ENCODE measurements at regions not wholly inside any gene's neighbourhood (a gene's known extent, or its start where the extent isn't known, plus 50 kb on each side); places are given as distances from the start of the nearest gene placed in this dataset.
"Not testable (repeated sequence)": the region's sequence is repeated elsewhere in the genome, so short reads cannot be mapped to it uniquely, and the experiment has no call there.

DNA sequence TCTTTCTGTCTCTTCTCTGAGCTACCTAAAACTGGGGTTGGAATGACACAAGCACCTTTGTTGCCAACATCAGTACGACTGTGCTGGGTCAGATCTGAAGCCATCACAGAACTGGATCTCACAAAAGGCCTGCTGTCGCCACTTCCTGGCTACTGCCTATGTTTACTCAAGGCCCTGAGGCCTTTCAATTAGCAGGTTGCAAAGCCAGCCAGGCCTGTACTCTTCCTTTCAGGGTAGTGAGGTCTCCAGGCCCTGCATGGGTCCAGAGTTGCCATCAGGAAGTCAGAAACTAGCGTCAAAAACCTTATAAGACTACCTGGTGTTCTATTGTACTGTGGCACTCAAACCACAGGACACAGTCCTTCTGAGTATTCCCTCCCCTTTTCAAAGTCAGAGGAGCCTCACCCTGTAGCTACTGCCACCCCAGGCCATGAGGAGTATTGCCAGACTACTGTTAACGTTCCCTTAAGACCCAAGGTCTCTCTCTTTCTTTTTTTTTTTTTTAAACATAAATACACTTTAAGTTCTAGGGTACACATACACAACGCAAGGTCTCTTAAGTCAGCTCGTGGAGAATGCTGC is 937.4 kb upstream of the GJE1 start:
- intact Hi-C loops (cut with micrococcal nuclease) = no loop called here
- TF ChIP-seq, protein P1, sequence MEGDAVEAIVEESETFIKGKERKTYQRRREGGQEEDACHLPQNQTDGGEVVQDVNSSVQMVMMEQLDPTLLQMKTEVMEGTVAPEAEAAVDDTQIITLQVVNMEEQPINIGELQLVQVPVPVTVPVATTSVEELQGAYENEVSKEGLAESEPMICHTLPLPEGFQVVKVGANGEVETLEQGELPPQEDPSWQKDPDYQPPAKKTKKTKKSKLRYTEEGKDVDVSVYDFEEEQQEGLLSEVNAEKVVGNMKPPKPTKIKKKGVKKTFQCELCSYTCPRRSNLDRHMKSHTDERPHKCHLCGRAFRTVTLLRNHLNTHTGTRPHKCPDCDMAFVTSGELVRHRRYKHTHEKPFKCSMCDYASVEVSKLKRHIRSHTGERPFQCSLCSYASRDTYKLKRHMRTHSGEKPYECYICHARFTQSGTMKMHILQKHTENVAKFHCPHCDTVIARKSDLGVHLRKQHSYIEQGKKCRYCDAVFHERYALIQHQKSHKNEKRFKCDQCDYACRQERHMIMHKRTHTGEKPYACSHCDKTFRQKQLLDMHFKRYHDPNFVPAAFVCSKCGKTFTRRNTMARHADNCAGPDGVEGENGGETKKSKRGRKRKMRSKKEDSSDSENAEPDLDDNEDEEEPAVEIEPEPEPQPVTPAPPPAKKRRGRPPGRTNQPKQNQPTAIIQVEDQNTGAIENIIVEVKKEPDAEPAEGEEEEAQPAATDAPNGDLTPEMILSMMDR (IDR thresholded peaks at IDR 0.05; ENCODE audit: borderline replicate concordance) = no peak
- H3K27me3 ChIP-seq (ENCODE audit: low read depth) = no peaks in the 10 kb centered on the region
- peaks cover 46% of the 10 kb centered on the region for H3K9me3 ChIP-seq (replicated peaks)
- no peak overlapping the region for H3K4me3 ChIP-seq
- H3K4me1 ChIP-seq = no peaks in the 10 kb centered on the region
- DNase-seq = no peak
- H3K36me3 ChIP-seq = no peaks in the 10 kb centered on the region
- H3K27ac ChIP-seq (replicated peaks) = no peak overlapping the region

DNA sequence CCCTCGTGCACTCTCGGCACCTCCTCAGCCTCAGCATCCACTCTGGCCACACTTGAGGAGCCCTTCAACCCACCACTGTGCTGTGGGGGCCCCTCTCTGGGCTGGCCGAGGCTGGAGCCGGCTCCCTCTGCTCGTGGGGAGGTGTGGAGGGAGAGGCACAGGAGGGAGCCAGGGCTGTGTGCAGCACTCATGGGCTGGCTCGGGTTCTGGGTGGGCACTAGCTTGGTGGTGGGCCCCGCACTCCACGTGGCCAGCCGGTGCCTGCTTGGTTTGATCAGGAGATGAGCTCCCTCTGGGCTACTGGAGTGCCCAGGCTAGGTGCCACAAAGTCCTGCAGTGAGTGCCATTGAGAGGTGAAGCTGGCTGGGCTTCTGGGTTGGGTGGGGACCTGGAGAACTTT is 949.4 kb upstream of the GJE1 start:
- H3K4me1 ChIP-seq = no peaks in the 10 kb centered on the region
- H3K36me3 ChIP-seq = no peaks in the 10 kb centered on the region
- TF ChIP-seq, protein P1 (IDR thresholded peaks at IDR 0.05; ENCODE audit: borderline replicate concordance) = no peak
- DNase-seq = no peak
- H3K27ac ChIP-seq (replicated peaks) = no peak overlapping the region
- no peak overlapping the region for H3K4me3 ChIP-seq
- intact Hi-C loops (cut with micrococcal nuclease) = no loop called here
- peaks cover 35% of the 10 kb centered on the region for H3K9me3 ChIP-seq (replicated peaks)
- H3K27me3 ChIP-seq (ENCODE audit: low read depth) = no peaks in the 10 kb centered on the region

DNA sequence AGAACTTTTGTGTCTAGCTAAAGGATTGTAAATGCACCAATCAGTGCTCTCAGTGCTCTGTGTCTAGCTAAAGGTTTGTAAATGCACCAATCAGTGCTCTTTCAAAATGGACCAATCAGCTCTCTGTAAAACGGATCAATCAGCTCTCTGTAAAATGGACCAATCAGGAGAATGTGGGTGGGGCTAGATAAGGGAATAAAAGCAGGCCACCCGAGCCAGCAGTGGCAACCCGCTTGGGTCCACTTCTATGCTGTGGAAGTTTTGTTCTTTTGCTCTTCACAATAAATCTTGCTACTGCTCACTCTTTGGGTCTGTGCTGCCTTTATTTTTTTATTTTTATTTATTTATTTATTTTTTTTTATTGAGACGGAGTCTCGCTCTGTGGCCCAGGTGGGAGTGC is 957.3 kb upstream of the GJE1 start:
- H3K27ac ChIP-seq (replicated peaks); H3K4me1 ChIP-seq; H3K36me3 ChIP-seq; H3K4me3 ChIP-seq; H3K27me3 ChIP-seq (ENCODE audit: low read depth); intact Hi-C loops (cut with micrococcal nuclease); DNase-seq: not testable (repeated sequence)
- peaks cover 21% of the 10 kb centered on the region for H3K9me3 ChIP-seq (replicated peaks)

DNA sequence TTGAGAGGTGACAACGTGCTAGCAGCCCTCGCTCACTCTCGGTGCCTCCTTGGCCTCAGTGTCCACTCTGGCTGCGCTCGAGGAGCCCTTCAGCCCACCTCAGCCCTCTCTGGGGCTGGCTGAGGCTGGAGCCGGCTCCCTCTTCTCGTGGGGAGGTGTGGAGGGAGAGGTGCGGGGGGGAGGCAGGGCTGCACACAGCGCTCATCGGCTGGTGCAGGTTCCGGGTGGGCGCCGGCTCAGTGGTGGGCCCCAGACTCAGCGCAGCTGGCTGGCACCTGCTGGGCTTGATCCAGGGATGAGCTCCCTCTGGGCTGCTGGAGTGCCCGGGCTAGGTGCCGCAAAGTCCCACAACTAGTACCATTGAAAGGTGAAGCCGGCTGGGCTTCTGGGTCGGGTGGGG is 957.8 kb upstream of the GJE1 start:
- TF ChIP-seq, protein P1 (IDR thresholded peaks at IDR 0.05; ENCODE audit: borderline replicate concordance) = no peak
- Histone ChIP-seq H3K9me3 (replicated peaks) (peaks cover 21% of the 10 kb centered on the region), H3K27ac (replicated peaks) (no peak overlapping the region), H3K4me1 (no peaks in the 10 kb centered on the region), H3K36me3 (no peaks in the 10 kb centered on the region), H3K27me3 (ENCODE audit: low read depth) (no peaks in the 10 kb centered on the region), H3K4me3 (no peak overlapping the region)
- no peak for DNase-seq
- intact Hi-C loops (cut with micrococcal nuclease) = no loop called here

DNA sequence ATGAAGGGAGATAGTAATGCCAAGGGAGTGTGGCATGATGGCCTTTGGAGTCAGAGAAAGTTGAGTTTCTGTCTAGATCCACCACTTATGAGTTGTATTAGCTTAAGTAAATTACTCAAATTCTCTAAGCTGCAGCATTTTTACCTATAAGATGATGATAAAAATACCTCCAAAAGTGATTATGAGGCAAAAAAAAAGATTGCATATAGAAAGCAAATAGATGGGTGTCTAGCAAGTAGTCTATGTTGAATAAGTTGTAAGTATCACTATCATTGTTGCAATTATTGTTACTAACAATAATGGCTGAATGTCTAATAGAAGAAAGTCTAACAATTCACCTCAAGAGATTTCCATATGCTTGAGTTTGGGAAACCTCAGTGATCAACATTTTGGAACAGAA is 959.2 kb upstream of the GJE1 start:
- no peaks in the 10 kb centered on the region for H3K36me3 ChIP-seq
- H3K9me3 ChIP-seq (replicated peaks) = peaks cover 21% of the 10 kb centered on the region
- H3K4me3 ChIP-seq = no peak overlapping the region
- H3K27me3 ChIP-seq (ENCODE audit: low read depth) = no peaks in the 10 kb centered on the region
- TF ChIP-seq, protein P1 (IDR thresholded peaks at IDR 0.05; ENCODE audit: borderline replicate concordance) = no peak
- peaks cover 5% of the 10 kb centered on the region for H3K4me1 ChIP-seq
- intact Hi-C loops (cut with micrococcal nuclease) = no loop called here
- H3K27ac ChIP-seq (replicated peaks) = no peak overlapping the region
- DNase-seq = no peak

DNA sequence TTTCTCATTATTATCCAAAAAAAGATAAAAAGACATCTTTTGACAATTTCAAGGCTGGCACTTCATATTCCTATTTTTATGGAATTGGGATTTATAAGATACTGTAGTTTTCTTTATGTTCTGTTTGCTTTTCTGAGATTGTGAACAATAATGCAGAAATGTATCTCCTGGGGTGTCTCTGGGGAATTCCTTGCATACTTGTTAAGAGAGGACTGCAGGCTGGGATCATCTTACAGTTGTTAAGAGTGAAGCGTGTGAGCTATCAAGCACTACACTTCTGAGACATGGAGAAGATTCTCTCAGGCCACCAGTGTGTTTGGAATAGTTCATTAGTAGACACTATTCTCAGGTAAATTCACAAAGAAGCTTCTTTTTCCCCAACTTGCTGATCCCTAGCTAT is 963.3 kb upstream of the GJE1 start:
- TF ChIP-seq, protein P1 (IDR thresholded peaks at IDR 0.05; ENCODE audit: borderline replicate concordance) = no peak
- no peak for DNase-seq
- Histone ChIP-seq H3K27ac (replicated peaks) (no peak overlapping the region), H3K27me3 (ENCODE audit: low read depth) (no peaks in the 10 kb centered on the region), H3K9me3 (replicated peaks) (no peaks in the 10 kb centered on the region), H3K36me3 (no peaks in the 10 kb centered on the region), H3K4me3 (no peak overlapping the region), H3K4me1 (peaks cover 17% of the 10 kb centered on the region)
- intact Hi-C loops (cut with micrococcal nuclease) = no loop called here
